ENCODE measurements at regions not wholly inside any gene's neighbourhood (a gene's known extent, or its start where the extent isn't known, plus 50 kb on each side); places are given as distances from the start of the nearest gene placed in this dataset.

DNA sequence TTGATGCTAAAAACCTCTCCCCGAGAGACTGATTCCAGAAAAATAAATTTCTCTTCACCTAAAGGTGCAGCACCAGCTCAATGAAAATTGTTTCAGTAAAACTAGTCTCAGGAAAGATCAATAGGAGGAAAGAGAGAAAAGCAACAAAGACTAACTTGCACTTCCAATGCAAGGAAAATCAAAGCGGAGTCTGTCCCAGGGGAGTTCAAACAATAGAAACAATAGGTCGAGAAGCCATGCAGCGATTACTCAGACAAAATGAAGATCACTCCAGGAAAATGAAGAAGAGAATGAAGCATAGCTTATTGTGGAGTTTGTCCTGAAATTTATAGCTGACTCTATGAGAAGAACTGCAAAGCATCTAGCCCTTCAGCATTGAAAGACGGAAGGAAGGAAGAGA lies 105.1 kb upstream of the FRMD4B start:
- Histone ChIP-seq H3K4me3 (no peak overlapping the region), H3K27ac (ENCODE audit: extremely low read depth, low read depth, low read length) (no peak overlapping the region), H2AFZ (ENCODE audit: low read depth, low read length) (no peak overlapping the region), H3K27me3 (ENCODE audit: control insufficient read depth in 2 of 2, insufficient read depth in 2 of 2, low read length in 2 of 2) (no peaks in the 10 kb centered on the region), H3K4me2 (ENCODE audit: insufficient read depth, low read length) (no peak overlapping the region), H3K9me1 (ENCODE audit: control insufficient read depth, insufficient read depth, low read length) (no peaks in the 10 kb centered on the region), H4K20me1 (replicated peaks; ENCODE audit: control insufficient read depth, insufficient read depth, low read length) (no peaks in the 10 kb centered on the region), H3K79me2 (ENCODE audit: control insufficient read depth, insufficient read depth, low read length) (no peaks in the 10 kb centered on the region), H3K4me1 (replicated peaks in 1 of 2; ENCODE audit: control insufficient read depth in 2 of 2, insufficient read depth in 2 of 2, low read length in 2 of 2) (no peaks in the 10 kb centered on the region), H3K9me3 (replicated peaks; ENCODE audit: control insufficient read depth, insufficient read depth, low read depth, low read length) (no peaks in the 10 kb centered on the region), H3K36me3 (ENCODE audit: control insufficient read depth, insufficient read depth, low read length) (no peaks in the 10 kb centered on the region), H3K9ac (ENCODE audit: insufficient read depth in 1 of 2, low read depth in 2 of 2, low read length in 2 of 2) (no peak overlapping the region)
- TF ChIP-seq FUS (optimal IDR thresholded peaks at IDR 0.05; ENCODE audit: low read depth, low read length): no peak
- no peak for TF ChIP-seq SNIP1 (IDR thresholded peaks at IDR 0.05; ENCODE audit: low read depth)
- TF ChIP-seq ZNF133 (CRISPR knock-in tag; IDR thresholded peaks at IDR 0.05): no peak
- TF ChIP-seq BHLHE40 (IDR thresholded peaks at IDR 0.05; ENCODE audit: low read length): no peak
- no peak for TF ChIP-seq SIN3A (IDR thresholded peaks at IDR 0.05; ENCODE audit: borderline replicate concordance in 2 of 2, control insufficient read depth in 1 of 2, low read depth in 2 of 2, low read length in 2 of 2)
- TF ChIP-seq, protein P1, sequence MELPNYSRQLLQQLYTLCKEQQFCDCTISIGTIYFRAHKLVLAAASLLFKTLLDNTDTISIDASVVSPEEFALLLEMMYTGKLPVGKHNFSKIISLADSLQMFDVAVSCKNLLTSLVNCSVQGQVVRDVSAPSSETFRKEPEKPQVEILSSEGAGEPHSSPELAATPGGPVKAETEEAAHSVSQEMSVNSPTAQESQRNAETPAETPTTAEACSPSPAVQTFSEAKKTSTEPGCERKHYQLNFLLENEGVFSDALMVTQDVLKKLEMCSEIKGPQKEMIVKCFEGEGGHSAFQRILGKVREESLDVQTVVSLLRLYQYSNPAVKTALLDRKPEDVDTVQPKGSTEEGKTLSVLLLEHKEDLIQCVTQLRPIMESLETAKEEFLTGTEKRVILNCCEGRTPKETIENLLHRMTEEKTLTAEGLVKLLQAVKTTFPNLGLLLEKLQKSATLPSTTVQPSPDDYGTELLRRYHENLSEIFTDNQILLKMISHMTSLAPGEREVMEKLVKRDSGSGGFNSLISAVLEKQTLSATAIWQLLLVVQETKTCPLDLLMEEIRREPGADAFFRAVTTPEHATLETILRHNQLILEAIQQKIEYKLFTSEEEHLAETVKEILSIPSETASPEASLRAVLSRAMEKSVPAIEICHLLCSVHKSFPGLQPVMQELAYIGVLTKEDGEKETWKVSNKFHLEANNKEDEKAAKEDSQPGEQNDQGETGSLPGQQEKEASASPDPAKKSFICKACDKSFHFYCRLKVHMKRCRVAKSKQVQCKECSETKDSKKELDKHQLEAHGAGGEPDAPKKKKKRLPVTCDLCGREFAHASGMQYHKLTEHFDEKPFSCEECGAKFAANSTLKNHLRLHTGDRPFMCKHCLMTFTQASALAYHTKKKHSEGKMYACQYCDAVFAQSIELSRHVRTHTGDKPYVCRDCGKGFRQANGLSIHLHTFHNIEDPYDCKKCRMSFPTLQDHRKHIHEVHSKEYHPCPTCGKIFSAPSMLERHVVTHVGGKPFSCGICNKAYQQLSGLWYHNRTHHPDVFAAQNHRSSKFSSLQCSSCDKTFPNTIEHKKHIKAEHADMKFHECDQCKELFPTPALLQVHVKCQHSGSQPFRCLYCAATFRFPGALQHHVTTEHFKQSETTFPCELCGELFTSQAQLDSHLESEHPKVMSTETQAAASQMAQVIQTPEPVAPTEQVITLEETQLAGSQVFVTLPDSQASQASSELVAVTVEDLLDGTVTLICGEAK (IDR thresholded peaks at IDR 0.05): no peak
- TF ChIP-seq, protein P1 (CRISPR knock-in tag; IDR thresholded peaks at IDR 0.05): no peak
- no peak for TF ChIP-seq SMAD4 (CRISPR knock-in tag; conservative IDR thresholded peaks at IDR 0.05)
- no peak for TF ChIP-seq DACH1 (IDR thresholded peaks at IDR 0.05; ENCODE audit: partially characterized antibody)
- no peak for TF ChIP-seq BMI1 (IDR thresholded peaks at IDR 0.05; ENCODE audit: low read length)
- TF ChIP-seq ZKSCAN3 (CRISPR knock-in tag; IDR thresholded peaks at IDR 0.05): no peak
- TF ChIP-seq ZEB2 (IDR thresholded peaks at IDR 0.05): no peak
- TF ChIP-seq, protein P2, sequence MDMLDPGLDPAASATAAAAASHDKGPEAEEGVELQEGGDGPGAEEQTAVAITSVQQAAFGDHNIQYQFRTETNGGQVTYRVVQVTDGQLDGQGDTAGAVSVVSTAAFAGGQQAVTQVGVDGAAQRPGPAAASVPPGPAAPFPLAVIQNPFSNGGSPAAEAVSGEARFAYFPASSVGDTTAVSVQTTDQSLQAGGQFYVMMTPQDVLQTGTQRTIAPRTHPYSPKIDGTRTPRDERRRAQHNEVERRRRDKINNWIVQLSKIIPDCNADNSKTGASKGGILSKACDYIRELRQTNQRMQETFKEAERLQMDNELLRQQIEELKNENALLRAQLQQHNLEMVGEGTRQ (CRISPR knock-in tag; IDR thresholded peaks at IDR 0.05): no peak
- TF ChIP-seq ARHGAP35 (IDR thresholded peaks at IDR 0.05; ENCODE audit: partially characterized antibody): no peak
- no peak for TF ChIP-seq CEBPG (CRISPR knock-in tag; IDR thresholded peaks at IDR 0.05)
- TF ChIP-seq CEBPG (tag; conservative IDR thresholded peaks at IDR 0.05 in 1 of 2, IDR thresholded peaks at IDR 0.05 in 1 of 2): no peak
- no peak for TF ChIP-seq ZNF146 (CRISPR knock-in tag; IDR thresholded peaks at IDR 0.05; ENCODE audit: unreplicated experiment)
- intact Hi-C loops (cut with micrococcal nuclease) (no loop called here), in situ Hi-C loops (cut with MboI) (no loop called here)
- BruUV-seq (replicated peaks): no TSS peak
- CTCF ChIA-PET (ENCODE audit: low intra/inter-chr PET ratio): no interaction called here
- DNase-seq (ENCODE audit: extremely low read depth in 1 of 4, low spot score in 3 of 4): no peak
- ATAC-seq: no peak
- POLR2A ChIA-PET: no interaction called here
- no peak for FAIRE-seq
- 3% methylated on average over 4 of the region's 5 CpGs for WGBS (ENCODE audit: insufficient coverage, low coverage, missing lambda C conversion rate)
